ENCODE measurements at regions not wholly inside any gene's neighbourhood (a gene's known extent, or its start where the extent isn't known, plus 50 kb on each side); places are given as distances from the start of the nearest gene placed in this dataset.
"Not testable (repeated sequence)": the region's sequence is repeated elsewhere in the genome, so short reads cannot be mapped to it uniquely, and the experiment has no call there.

GRCh38 chr12:33147292-33147691 lies 250.7 kb upstream of the PKP2 start:
- H3K4me1 ChIP-seq (ENCODE audit: control insufficient read depth in 1 of 2, insufficient read depth in 2 of 2, low read length in 2 of 2); H3K36me3 ChIP-seq (ENCODE audit: control insufficient read depth in 1 of 2, insufficient read depth in 2 of 2, low read length in 2 of 2); CTCF ChIA-PET; H3K4me3 ChIP-seq (replicated peaks in 1 of 2; ENCODE audit: low read depth in 1 of 2, low read length in 2 of 2); H3K9me2 ChIP-seq (ENCODE audit: insufficient read depth); DNase-seq (ENCODE audit: low read depth, low spot score); intact Hi-C loops (cut with micrococcal nuclease); RAD21 ChIA-PET (ENCODE audit: low non-redundant PET in 1 of 2, low total read pairs in 2 of 2, uncharacterized antibody in 2 of 2, unreplicated experiment in 2 of 2); H4K20me1 ChIP-seq (ENCODE audit: insufficient read depth); H3K79me2 ChIP-seq (ENCODE audit: insufficient read depth, low read length); H3K9me3 ChIP-seq (ENCODE audit: control insufficient read depth in 1 of 2, insufficient read depth in 1 of 2, low read depth in 1 of 2, low read length in 2 of 2); H2AFZ ChIP-seq (ENCODE audit: low read depth, low read length, poor library complexity, severe bottlenecking); H3K9ac ChIP-seq (ENCODE audit: low read length); BruUV-seq (replicated peaks); H3K4me2 ChIP-seq (ENCODE audit: low read length); POLR2A ChIA-PET; H3K27me3 ChIP-seq (ENCODE audit: insufficient read depth, low read length); H3K27ac ChIP-seq (ENCODE audit: low read depth, low read length); ATAC-seq: not testable (repeated sequence)

GRCh38 chr12:33129500-33129899 lies 232.9 kb upstream of the PKP2 start:
- intact Hi-C loops (cut with micrococcal nuclease): no loop called here

More at GRCh38 chr12:33129500-33129899, 232.9 kb upstream of the PKP2 start:
- RAD21 ChIA-PET (ENCODE audit: low non-redundant PET in 1 of 2, low total read pairs in 2 of 2, uncharacterized antibody in 2 of 2, unreplicated experiment in 2 of 2): no interaction called here
- POLR2A ChIA-PET: no interaction called here
- BruUV-seq (replicated peaks): no TSS peak
- H3K36me3 ChIP-seq (ENCODE audit: control insufficient read depth in 1 of 2, insufficient read depth in 2 of 2, low read length in 2 of 2): no peaks in the 10 kb centered on the region
- no peaks in the 10 kb centered on the region for H3K4me1 ChIP-seq (ENCODE audit: control insufficient read depth in 1 of 2, insufficient read depth in 2 of 2, low read length in 2 of 2)
- H3K27me3 ChIP-seq (ENCODE audit: insufficient read depth, low read length): no peaks in the 10 kb centered on the region
- no peak for ATAC-seq
- H3K27ac ChIP-seq (ENCODE audit: low read depth, low read length): no peak overlapping the region
- no peaks in the 10 kb centered on the region for H3K79me2 ChIP-seq (ENCODE audit: insufficient read depth, low read length)
- no peaks in the 10 kb centered on the region for H4K20me1 ChIP-seq (ENCODE audit: insufficient read depth)
- no peak for TF ChIP-seq YY1 (IDR thresholded peaks at IDR 0.05; ENCODE audit: extremely low read depth, insufficient replicate concordance, low read depth, low read length)
- TF ChIP-seq SIN3A (IDR thresholded peaks at IDR 0.05; ENCODE audit: low read depth): no peak
- no peak for TF ChIP-seq FOSL1 (IDR thresholded peaks at IDR 0.05; ENCODE audit: low read depth)
- TF ChIP-seq MAX (IDR thresholded peaks at IDR 0.05): no peak
- TF ChIP-seq ZNF274 (IDR thresholded peaks at IDR 0.05; ENCODE audit: low read depth, low read length): no peak
- TF ChIP-seq ZBTB33 (IDR thresholded peaks at IDR 0.05; ENCODE audit: extremely low read depth, insufficient replicate concordance, low read length): no peak
- no peak for TF ChIP-seq ELF1 (IDR thresholded peaks at IDR 0.05; ENCODE audit: borderline replicate concordance, low read depth)
- no peak for TF ChIP-seq CTCF (IDR thresholded peaks at IDR 0.05 in 2 of 3, conservative IDR thresholded peaks at IDR 0.05 in 1 of 3; ENCODE audit: borderline replicate concordance in 1 of 3, insufficient read depth in 1 of 3, low read depth in 2 of 3, low read length in 2 of 3)
- TF ChIP-seq POLR2A (IDR thresholded peaks at IDR 0.05; ENCODE audit: borderline replicate concordance, extremely low read depth, insufficient read depth, insufficient read length): no peak
- TF ChIP-seq RAD21 (IDR thresholded peaks at IDR 0.05; ENCODE audit: low read depth): no peak
- no peak for TF ChIP-seq EGR1 (IDR thresholded peaks at IDR 0.05; ENCODE audit: low read depth)
- no peak for TF ChIP-seq CBX3 (IDR thresholded peaks at IDR 0.05; ENCODE audit: low read depth)
- TF ChIP-seq ZFX (IDR thresholded peaks at IDR 0.05): no peak
- TF ChIP-seq POLR2AphosphoS5 (IDR thresholded peaks at IDR 0.05; ENCODE audit: low read depth, low read length): no peak
- no peak for TF ChIP-seq TCF7L2 (IDR thresholded peaks at IDR 0.05; ENCODE audit: borderline replicate concordance, extremely low read depth, insufficient read depth, insufficient read length)
- TF ChIP-seq SP1 (IDR thresholded peaks at IDR 0.05; ENCODE audit: low read depth): no peak
- TF ChIP-seq EZH2phosphoT487 (IDR thresholded peaks at IDR 0.05; ENCODE audit: borderline replicate concordance): no peak
- no peak for DNase-seq (ENCODE audit: low read depth, low spot score)
- H3K9ac ChIP-seq (ENCODE audit: low read length): no peak overlapping the region
- no peak overlapping the region for H2AFZ ChIP-seq (ENCODE audit: low read depth, low read length, poor library complexity, severe bottlenecking)
- no peak overlapping the region for H3K4me3 ChIP-seq (replicated peaks in 1 of 2; ENCODE audit: low read depth in 1 of 2, low read length in 2 of 2)
- CTCF ChIA-PET: no interaction called here
- H3K9me2 ChIP-seq (ENCODE audit: insufficient read depth): no peaks in the 10 kb centered on the region
- H3K9me3 ChIP-seq (ENCODE audit: control insufficient read depth in 1 of 2, insufficient read depth in 1 of 2, low read depth in 1 of 2, low read length in 2 of 2): no peaks in the 10 kb centered on the region
- H3K4me2 ChIP-seq (ENCODE audit: low read length): no peak overlapping the region
